H1 (cell line): ENCODE measurements at regions not wholly inside any gene's neighbourhood (a gene's known extent, or its start where the extent isn't known, plus 50 kb on each side); places are given as distances from the start of the nearest gene placed in this dataset.

Source experiments
- CTCF ChIA-PET: fragments of 300-600 bp; sonication (Branson Sonifier 250); formaldehyde crosslinking; loops from one replicate; lab custom pipeline; 2021; ENCODE audit not compliant: partially characterized antibody; lab: Charles Lee
- POLR2A ChIA-PET: fragments of 300-600 bp; sonication (Branson Sonifier 250); formaldehyde crosslinking; loops from one replicate; lab custom pipeline; 2021; ENCODE audit warnings: inconsistent platforms; ENCODE audit not compliant: partially characterized antibody; lab: Charles Lee
- DNase-seq, 2 experiments: peaks; one replicate each; pipeline versions ENCODE4 v3.0.0 to v3.0.0-alpha.2; 2010 to 2022; ENCODE audit warnings: low spot score in 2 of 2, low read depth in 1 of 2, mixed read lengths in 1 of 2
- FAIRE-seq: peaks from 2 replicates; lab custom pipeline; 2011; peaks lifted over from hg19 to GRCh38; lab: Jason Lieb, UNC
- H2AFZ ChIP-seq: 2 replicates; pipeline ENCODE4 v1.8.1; 2012; ENCODE audit warnings: low read length, inconsistent platforms
- H2AK5ac ChIP-seq: 2 replicates; pipeline ENCODE4 v1.6.1; 2013; ENCODE audit warnings: low read depth, low read length
- H2BK120ac ChIP-seq: replicated peaks from 2 replicates; pipeline ENCODE3; 2013; ENCODE audit warnings: low read depth, low read length, inconsistent platforms
- H2BK12ac ChIP-seq: 2 replicates; pipeline ENCODE4 v1.6.1; 2013; ENCODE audit warnings: low read depth, low read length
- H2BK15ac ChIP-seq: 2 replicates; pipeline ENCODE4 v1.6.1; 2013; ENCODE audit warnings: low read length
- H2BK20ac ChIP-seq: 2 replicates; pipeline ENCODE4 v1.6.1; 2013; ENCODE audit warnings: low read length
- H2BK5ac ChIP-seq: 2 replicates; pipeline ENCODE4 v1.6.1; 2013; ENCODE audit warnings: low read depth, low read length
- H3K14ac ChIP-seq: 2 replicates; pipeline ENCODE4 v1.6.1; 2013; ENCODE audit warnings: inconsistent platforms; ENCODE audit not compliant: insufficient read length
- H3K18ac ChIP-seq: 2 replicates; pipeline ENCODE4 v1.6.1; 2013; ENCODE audit warnings: low read length; ENCODE audit errors: extremely low read depth
- H3K23ac ChIP-seq: 2 replicates; pipeline ENCODE4 v1.6.1; 2013; ENCODE audit warnings: inconsistent platforms; ENCODE audit not compliant: insufficient read length
- H3K23me2 ChIP-seq: 2 replicates; pipeline ENCODE4 v1.6.1; 2013; ENCODE audit warnings: low read depth, low read length
- H3K27ac ChIP-seq: 2 replicates; pipeline ENCODE4 v1.6.1; 2011; ENCODE audit warnings: low read depth, low read length, inconsistent platforms
- H3K27me3 ChIP-seq, 4 experiments: replicated peaks in 1 of 4; 1 replicate in 1 of 4; 2 replicates in 3 of 4; pipeline versions ENCODE4 v1.6.1 to v1.8.1; 2011 to 2013; ENCODE audit warnings: low read length in 3 of 4, mild to moderate bottlenecking in 3 of 4, inconsistent platforms in 2 of 4, mixed read lengths in 2 of 4, moderate library complexity in 1 of 4; ENCODE audit not compliant: control insufficient read depth in 3 of 4, insufficient read depth in 3 of 4; ENCODE audit errors: extremely low read depth in 1 of 4
- H3K36me3 ChIP-seq, 4 experiments: 2 replicates each; pipeline versions ENCODE4 v1.6.1 to v1.8.1; 2011 to 2013; ENCODE audit warnings: mild to moderate bottlenecking in 4 of 4, low read length in 3 of 4, moderate library complexity in 2 of 4, control low read depth in 1 of 4, inconsistent platforms in 1 of 4; ENCODE audit not compliant: insufficient read depth in 4 of 4, control insufficient read depth in 2 of 4
- H3K4ac ChIP-seq: replicated peaks from 2 replicates; pipeline ENCODE3; 2013; ENCODE audit warnings: low read length, low read depth, mixed read lengths, inconsistent platforms; ENCODE audit not compliant: insufficient read length
- H3K4me1 ChIP-seq, 4 experiments: replicated peaks in 1 of 4; 1 replicate in 1 of 4; 2 replicates in 3 of 4; pipeline versions ENCODE4 v1.6.1 to v1.8.1; 2011 to 2013; ENCODE audit warnings: low read length in 3 of 4, inconsistent platforms in 2 of 4, mixed read lengths in 1 of 4; ENCODE audit not compliant: insufficient read depth in 4 of 4, control insufficient read depth in 3 of 4
- H3K4me2 ChIP-seq, 2 experiments: 2 replicates each; pipeline versions ENCODE4 v1.6.1 to v1.8.1; 2011 to 2013; ENCODE audit warnings: low read depth in 2 of 2, low read length in 2 of 2, control low read depth in 1 of 2, inconsistent platforms in 1 of 2, mild to moderate bottlenecking in 1 of 2; ENCODE audit not compliant: insufficient read depth in 1 of 2
- H3K4me3 ChIP-seq, 4 experiments: fragments of 200-600, 300-600 bp in 1 of 4; sonication (generic), shearing (Covaris generic), sonication (Bioruptor Twin) in 1 of 4; 2 replicates each; pipeline versions ENCODE4 v1.5.1 to v1.8.1; 2011 to 2016; ENCODE audit warnings: low read length in 4 of 4, low read depth in 3 of 4, control low read depth in 2 of 4, inconsistent platforms in 2 of 4, mild to moderate bottlenecking in 2 of 4, mixed read lengths in 1 of 4, moderate library complexity in 1 of 4; ENCODE audit not compliant: insufficient read depth in 2 of 4; ENCODE audit errors: extremely low read depth in 1 of 4
- H3K56ac ChIP-seq: replicated peaks from 2 replicates; pipeline ENCODE3; 2013; ENCODE audit warnings: low read depth, mild to moderate bottlenecking, mixed read lengths, low read length, inconsistent platforms; ENCODE audit not compliant: insufficient read length
- H3K79me1 ChIP-seq: 2 replicates; pipeline ENCODE4 v1.6.1; 2013; ENCODE audit warnings: low read depth, low read length, control low read depth
- H3K79me2 ChIP-seq, 2 experiments: 2 replicates each; pipeline versions ENCODE4 v1.6.1 to v1.8.1; 2012 to 2013; ENCODE audit warnings: low read length in 2 of 2, mild to moderate bottlenecking in 2 of 2, inconsistent platforms in 1 of 2; ENCODE audit not compliant: insufficient read depth in 2 of 2, control insufficient read depth in 1 of 2
- H3K9ac ChIP-seq, 4 experiments: replicated peaks in 1 of 4; 1 replicate in 1 of 4; 2 replicates in 3 of 4; pipeline versions ENCODE4 v1.6.1 to v1.8.1; 2011 to 2013; ENCODE audit warnings: low read depth in 3 of 4, low read length in 3 of 4, control low read depth in 2 of 4, mild to moderate bottlenecking in 2 of 4, moderate library complexity in 2 of 4, inconsistent platforms in 1 of 4; ENCODE audit errors: extremely low read depth in 1 of 4
- H3K9me3 ChIP-seq, 2 experiments: 2 replicates each; pipeline versions ENCODE4 v1.6.1 to v1.8.1; 2012 to 2013; ENCODE audit warnings: mild to moderate bottlenecking in 2 of 2, moderate library complexity in 2 of 2, control low read depth in 1 of 2, inconsistent platforms in 1 of 2, low read depth in 1 of 2, low read length in 1 of 2, mixed read lengths in 1 of 2; ENCODE audit not compliant: insufficient read depth in 2 of 2
- H4K20me1 ChIP-seq, 2 experiments: replicated peaks in 1 of 2; 2 replicates each; pipeline versions ENCODE3 to v1.8.1; 2011 to 2013; ENCODE audit warnings: inconsistent platforms in 2 of 2, low read length in 2 of 2, mild to moderate bottlenecking in 1 of 2; ENCODE audit not compliant: insufficient read depth in 2 of 2, control insufficient read depth in 1 of 2
- H4K5ac ChIP-seq: 2 replicates; pipeline ENCODE4 v1.6.1; 2013; ENCODE audit warnings: low read length, low read depth, mixed read lengths, inconsistent platforms; ENCODE audit not compliant: insufficient read length
- H4K8ac ChIP-seq: 2 replicates; pipeline ENCODE4 v1.8.0; 2013; ENCODE audit warnings: mild to moderate bottlenecking, moderate library complexity, low read length, inconsistent platforms; ENCODE audit not compliant: insufficient read depth; ENCODE audit errors: extremely low read depth
- H4K91ac ChIP-seq: replicated peaks from 2 replicates; pipeline ENCODE3; 2013; ENCODE audit warnings: low read length, mixed read lengths, inconsistent platforms; ENCODE audit not compliant: insufficient read length
- ASH2L ChIP-seq: fragments of 200-600, 300-600 bp; sonication (generic); IDR thresholded peaks from one replicate; pipeline ENCODE4 v1.7.1; 2017; ENCODE audit warnings: low read length
- PHF8 ChIP-seq: fragments of 200-600 bp; sonication (generic); conservative IDR thresholded peaks from 2 replicates; pipeline ENCODE4 v1.7.1; 2012; ENCODE audit warnings: low read depth, mild to moderate bottlenecking, inconsistent platforms, low read length, moderate library complexity
- WGBS, 2 experiments: shearing (Covaris generic) in 1 of 2; methylation state at CpG; one replicate each; pipeline versions ENCODE4 v1.1.6 to v1.1.7; 2013 to 2015; ENCODE audit warnings: low lambda C conversion rate in 2 of 2, mixed read lengths in 2 of 2, inconsistent platforms in 1 of 2, low coverage in 1 of 2, missing lambda C conversion rate in 1 of 2; ENCODE audit not compliant: insufficient replicate concordance in 2 of 2, insufficient coverage in 1 of 2, insufficient read length in 1 of 2; ENCODE audit errors: extremely low coverage in 1 of 2, missing lambda C conversion rate in 1 of 2; 5-methylcytosine and 5-hydroxymethylcytosine counted together

DNA sequence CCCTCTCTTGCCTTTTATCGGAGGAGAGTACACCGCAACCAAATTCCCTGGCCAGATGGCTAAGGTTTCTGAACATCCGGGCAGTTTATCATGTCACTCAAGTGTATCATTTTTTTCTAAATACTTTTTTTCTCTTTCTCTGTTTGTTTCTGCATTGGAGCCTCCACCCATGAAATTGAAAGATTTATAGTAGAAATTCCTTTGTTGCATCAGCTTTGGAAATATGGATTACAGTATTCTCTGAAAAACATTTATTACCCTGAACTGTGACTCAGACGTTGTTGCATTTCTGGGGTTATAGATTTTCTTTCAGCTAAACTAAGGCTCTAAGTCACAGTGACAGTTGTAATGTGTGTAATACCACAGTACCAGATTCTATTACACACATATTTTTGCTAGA, 187.0 kb downstream of the SPTSSA start:
- 97% methylated on average over 4 of the region's 4 CpGs; no CpG with 5 or more reads in 1 of the 2 experiments for WGBS, 2 experiments
- FAIRE-seq: no peak
- no peaks in the 10 kb centered on the region for H3K27me3 ChIP-seq
- ChIA-PET CTCF (interaction anchor here (0.8 to 1.8 kb wide), 2 partner anchors 27 to 87 kb away, joined by 3 to 6 read pairs; no protein-coding TSS in a partner anchor), POLR2A (no interaction called here)
- no peak overlapping the region for H3K56ac ChIP-seq
- H3K14ac ChIP-seq: no peak overlapping the region
- no peak overlapping the region for H3K27ac ChIP-seq
- H4K8ac ChIP-seq: no peak overlapping the region
- H4K20me1 ChIP-seq: no peaks in the 10 kb centered on the region
- H3K79me2 ChIP-seq: no peaks in the 10 kb centered on the region
- DNase-seq: no peak
- H4K5ac ChIP-seq: no peak overlapping the region
- no peak overlapping the region for H2BK120ac ChIP-seq
- no peak overlapping the region for H3K4me3 ChIP-seq
- H2BK5ac ChIP-seq: no peak overlapping the region
- H2BK20ac ChIP-seq: no peak overlapping the region
- no peaks in the 10 kb centered on the region for H3K23me2 ChIP-seq
- H3K4ac ChIP-seq: no peak overlapping the region
- no peak overlapping the region for H3K23ac ChIP-seq
- H3K36me3 ChIP-seq: no peaks in the 10 kb centered on the region
- no peaks in the 10 kb centered on the region for H3K4me1 ChIP-seq
- no peak overlapping the region for H3K9ac ChIP-seq
- no peak overlapping the region for H2AFZ ChIP-seq
- no peak overlapping the region for H3K4me2 ChIP-seq
- H3K9me3 ChIP-seq: no peaks in the 10 kb centered on the region
- H3K18ac ChIP-seq: no peak overlapping the region
- H2BK15ac ChIP-seq: no peak overlapping the region
- no peaks in the 10 kb centered on the region for H3K79me1 ChIP-seq
- no peak overlapping the region for H2BK12ac ChIP-seq
- no peak overlapping the region for H4K91ac ChIP-seq
- H2AK5ac ChIP-seq: no peak overlapping the region
- TF ChIP-seq PHF8 (no peak), ASH2L (no peak)
